GM21717 (cell line): ENCODE measurements at regions not wholly inside any gene's neighbourhood (a gene's known extent, or its start where the extent isn't known, plus 50 kb on each side); places are given as distances from the start of the nearest gene placed in this dataset.

ENCODE experiments used
- ATAC-seq: cut with Tn5 transposase; IDR thresholded peaks from one replicate; pipeline ENCODE4 v1.9.1; 2021; ENCODE audit warnings: mild to moderate bottlenecking, moderate library complexity; ENCODE audit not compliant: unreplicated experiment

GRCh38 chr9:88784960-88785359 is 206.3 kb upstream of the S1PR3 start:
- ATAC-seq: no peak

- no peak for ATAC-seq
Observed at GRCh38 chr9:88786291-88787079, 204.8 kb upstream of the S1PR3 start.

DNA sequence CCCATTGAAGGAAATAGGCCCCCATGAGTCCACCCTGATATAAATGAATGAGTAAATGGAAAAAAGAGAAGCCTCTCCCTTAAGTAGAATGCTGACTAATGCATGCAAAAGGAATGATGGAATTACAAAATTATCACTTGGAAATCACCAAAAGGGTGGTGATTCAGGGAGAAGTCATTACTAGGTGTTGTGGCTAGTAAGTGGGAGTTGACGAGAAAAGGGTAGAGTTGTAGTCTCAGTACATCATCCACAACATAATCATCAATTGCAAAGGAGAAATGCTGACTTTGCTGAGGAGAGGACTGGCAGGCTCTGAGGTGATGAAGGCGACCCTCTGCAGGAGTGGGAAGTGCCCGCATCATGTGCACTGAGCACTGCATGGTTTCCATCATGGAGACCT is 201.5 kb upstream of the S1PR3 start:
- no peak for ATAC-seq

DNA sequence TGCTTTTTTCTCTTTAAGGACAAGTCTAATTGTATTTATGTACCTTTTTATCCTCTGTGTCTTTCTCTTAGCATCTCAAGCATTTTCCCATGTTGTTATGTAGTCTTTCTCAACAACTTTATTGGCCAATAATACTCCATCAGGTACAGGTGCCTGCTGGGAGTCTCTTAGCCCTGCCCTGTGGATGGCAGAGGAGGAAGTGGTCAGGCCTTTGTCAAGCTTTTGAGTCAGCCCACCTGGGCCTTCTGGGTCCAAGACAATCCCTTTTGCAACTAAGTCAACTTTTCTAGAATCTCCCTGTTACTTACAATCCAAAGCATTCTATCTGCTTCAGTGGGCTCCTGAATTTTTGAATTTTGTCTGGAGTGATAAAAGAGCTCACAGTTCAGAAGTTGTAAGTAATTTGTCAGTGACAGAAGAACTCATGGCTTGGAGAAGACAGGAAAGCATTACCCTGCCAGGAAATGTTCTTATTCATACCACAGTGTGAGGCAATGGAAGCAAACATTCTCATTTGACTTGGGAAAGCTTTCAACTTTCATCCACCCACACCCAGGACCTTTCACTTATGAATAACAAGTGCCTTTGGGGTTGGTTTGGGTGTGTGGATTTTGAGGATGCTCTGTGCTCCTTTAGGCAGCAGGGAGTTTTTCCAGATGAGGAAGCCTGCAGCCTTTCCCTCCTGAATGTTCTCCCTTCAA is 200.0 kb upstream of the S1PR3 start:
- ATAC-seq: no peak

- ATAC-seq: no peak
Observed at GRCh38 chr9:88792502-88792901, 198.8 kb upstream of the S1PR3 start.

- no peak for ATAC-seq
Observed at GRCh38 chr9:88794100-88794499, 197.2 kb upstream of the S1PR3 start.

- no peak for ATAC-seq
Observed at GRCh38 chr9:88796947-88797346, 194.3 kb upstream of the S1PR3 start.

DNA sequence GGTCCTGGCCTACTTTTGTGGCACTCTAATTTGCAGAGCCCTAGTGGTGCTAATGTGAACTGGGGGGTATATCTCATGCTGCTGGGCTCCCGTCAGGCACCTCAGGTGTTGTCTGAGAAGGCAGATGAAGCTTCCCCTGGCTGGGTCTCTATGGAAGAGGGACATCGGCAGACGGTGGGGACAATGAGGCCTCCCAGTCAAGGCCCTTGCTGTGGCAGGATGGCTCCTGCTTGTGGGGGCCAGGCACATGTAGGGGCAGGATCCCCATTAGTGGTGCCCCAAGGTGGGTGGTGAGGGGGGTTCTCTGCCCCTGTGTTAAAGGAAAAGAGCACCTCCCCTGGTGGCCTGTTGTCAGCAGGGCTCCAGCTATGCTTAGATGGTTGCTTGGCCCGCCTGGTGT is 192.8 kb upstream of the S1PR3 start:
- ATAC-seq: no peak

DNA sequence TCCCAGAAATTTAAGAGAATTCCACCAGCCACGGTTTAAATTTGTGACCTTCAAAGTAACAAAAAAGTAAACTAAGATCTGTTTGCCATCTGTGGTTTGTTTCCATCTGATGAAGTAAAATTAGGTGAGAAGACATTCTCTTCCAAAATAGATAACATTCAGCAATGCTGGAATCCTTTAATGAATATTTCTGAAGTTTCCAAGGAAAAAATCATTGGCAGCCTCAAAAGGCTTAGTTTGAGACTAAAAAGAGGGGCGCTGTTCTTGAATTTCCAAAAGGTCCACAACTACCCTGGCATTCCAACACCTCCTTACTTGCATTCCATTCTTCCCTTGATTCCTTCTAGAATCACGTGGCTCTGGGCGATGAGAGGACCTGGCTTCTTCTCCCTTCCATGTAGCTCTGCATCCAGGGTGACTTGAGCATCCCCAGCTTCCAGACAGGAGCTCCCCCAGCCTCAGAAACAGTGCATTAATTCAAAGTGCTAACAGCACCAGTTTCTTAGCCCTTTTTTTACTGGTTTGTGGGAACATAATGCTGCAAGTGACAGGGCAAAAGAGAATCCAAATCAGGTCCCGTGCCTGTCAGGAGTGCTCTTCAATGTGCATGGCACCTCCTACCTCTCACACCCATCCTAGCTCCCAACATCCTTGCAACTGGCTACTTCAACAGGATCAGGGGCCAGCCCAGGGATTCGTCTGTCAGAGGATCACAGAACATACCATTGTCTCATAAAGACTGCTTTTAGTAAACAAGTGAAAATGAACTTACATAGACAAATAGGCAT is 191.5 kb upstream of the S1PR3 start:
- no peak for ATAC-seq

- no peak for ATAC-seq
Observed at GRCh38 chr9:88800329-88800682, 191.0 kb upstream of the S1PR3 start.

- ATAC-seq: no peak
Observed at GRCh38 chr9:88801214-88801796, 190.0 kb upstream of the S1PR3 start.

GRCh38 chr9:88802533-88802932 is 188.7 kb upstream of the S1PR3 start:
- no peak for ATAC-seq

DNA sequence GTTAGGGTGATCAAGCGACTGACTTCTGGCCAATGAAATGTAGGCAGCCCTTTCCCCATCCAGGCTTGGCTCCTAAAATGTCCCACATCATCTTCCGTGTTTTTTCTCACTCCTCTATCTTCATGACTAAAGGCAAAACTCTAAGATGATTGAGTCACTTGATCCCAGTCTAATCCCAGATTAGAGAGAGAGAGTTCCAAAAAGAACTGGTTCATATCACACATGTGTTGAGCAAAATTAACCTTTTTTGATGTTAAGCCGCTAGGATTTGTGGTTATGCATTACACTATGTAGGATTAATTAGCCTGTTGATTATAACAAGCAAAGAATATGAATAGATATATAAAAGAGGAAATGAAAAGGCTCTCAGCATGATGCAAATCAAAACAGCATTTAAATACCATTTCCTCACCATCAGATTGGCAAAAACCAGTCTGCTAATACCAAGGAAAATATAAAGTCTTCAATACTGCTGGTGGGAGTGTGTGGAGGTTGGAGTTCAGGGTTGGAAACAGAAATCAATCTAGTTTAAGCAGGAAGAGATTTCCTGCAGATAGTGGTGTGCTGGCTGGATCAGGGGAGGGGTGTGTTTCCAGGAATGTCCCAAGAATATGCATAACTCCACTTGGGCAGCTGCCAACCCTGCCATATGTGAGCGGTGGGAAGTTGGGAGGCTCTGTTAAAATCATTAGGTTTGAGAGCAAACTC is 187.6 kb upstream of the S1PR3 start:
- ATAC-seq: no peak

DNA sequence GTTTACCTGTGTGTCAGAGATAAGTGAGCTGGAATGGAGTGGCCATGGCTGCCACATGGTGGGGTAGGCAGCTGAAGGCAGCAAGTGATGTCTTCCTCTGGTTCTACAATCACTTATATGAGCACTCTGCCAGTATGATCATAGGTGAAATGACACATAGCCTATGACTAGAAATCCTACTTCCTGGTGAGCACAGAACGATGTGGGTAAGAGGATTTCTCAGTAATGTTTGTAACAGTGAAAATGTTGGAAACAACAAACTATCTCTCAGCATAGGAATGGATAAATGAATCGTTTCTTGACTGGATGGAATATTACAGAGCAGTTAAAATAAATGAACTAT is 187.0 kb upstream of the S1PR3 start:
- ATAC-seq: no peak

- ATAC-seq: no peak
Observed at GRCh38 chr9:88805217-88805943, 185.9 kb upstream of the S1PR3 start.

- ATAC-seq: no peak
Observed at GRCh38 chr9:88807426-88807825, 183.8 kb upstream of the S1PR3 start.

- ATAC-seq: no peak
Observed at GRCh38 chr9:88808019-88808656, 183.1 kb upstream of the S1PR3 start.

DNA sequence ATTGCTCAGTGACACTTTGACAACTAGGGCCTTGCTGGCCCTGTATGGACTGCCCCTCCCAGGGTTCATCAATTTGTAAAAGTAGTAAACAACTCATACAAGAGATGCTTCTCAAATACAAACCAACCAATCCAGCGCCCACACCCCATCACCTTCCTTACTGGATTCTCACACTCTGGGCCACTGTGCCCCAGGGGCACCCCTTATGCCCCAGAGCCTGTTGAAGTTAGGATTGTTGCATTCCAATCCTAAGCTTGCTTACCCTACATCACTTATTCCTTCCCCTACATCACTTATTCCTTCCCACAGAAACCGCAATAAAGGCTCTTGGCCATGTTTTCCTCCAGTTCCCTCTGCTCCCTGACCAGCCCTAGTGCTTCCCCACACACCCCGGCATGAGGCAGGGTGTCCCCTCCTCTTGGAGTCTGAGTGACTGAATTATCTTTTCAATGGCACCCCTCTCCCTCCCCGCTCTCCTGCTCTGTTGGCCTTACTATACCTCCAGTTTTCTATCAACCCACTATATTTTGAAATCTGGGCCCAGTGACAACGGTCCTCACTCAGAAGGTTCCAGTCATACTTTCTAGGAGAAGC is 182.4 kb upstream of the S1PR3 start:
- ATAC-seq: no peak

DNA sequence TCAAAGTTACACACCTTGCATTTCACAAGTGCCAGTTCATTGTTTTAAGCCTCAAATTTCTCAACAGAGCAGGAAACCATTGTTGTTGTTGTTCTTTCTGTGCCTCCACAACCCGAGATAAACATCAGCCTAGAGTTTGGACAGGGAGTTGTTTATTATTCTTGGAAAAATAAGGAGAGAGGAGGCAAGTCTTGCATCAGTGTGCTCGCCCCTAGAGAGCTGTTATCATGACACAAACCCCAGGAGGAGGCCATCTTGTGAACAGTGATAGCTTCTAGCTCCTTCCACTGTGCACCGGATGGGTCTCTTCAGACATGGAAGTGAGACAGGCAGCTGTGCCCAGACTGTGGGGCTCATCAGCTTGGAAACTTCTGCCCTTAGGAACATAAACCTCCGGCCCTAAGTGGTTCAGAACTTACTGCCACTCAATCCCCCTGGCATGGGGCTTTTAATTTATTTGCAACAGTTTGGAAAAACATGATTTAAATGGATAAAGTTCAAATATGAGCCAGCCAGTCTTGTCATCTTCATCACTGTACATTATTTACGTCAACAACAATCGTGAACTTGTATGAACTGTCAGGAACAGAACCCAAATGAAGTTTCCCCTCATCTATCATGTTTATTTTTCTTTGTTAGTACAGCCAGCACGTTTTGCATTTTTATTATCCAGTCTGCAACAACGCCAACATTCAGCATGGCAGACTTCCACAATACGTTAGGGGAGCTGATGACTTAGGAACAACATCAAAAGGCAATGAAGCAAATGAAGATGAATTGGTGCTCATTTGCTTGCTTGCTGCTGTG is 181.7 kb upstream of the S1PR3 start:
- ATAC-seq: no peak
